ENCODE measurements at regions not wholly inside any gene's neighbourhood (a gene's known extent, or its start where the extent isn't known, plus 50 kb on each side); places are given as distances from the start of the nearest gene placed in this dataset.

DNA sequence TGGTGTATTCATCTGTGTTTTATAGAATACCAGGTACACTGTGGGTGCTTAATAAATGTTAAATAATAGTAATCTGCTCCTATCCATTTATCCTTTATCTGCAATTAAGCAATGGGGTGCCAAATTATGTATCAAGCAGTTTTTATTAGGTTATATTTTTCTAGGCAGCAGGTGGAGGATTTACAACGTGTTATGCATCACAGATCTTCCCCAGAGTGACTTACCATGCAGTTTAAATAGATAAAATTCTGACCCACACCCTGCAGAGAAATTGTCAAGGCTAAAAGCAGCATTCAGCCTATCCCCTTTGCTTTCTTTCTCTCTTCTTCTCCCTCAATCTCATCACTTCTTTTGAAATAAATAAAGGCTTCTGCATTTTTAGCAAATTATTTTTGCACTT, 306.4 kb downstream of the CXXC4 start:
- ATAC-seq (no peak), DNase-seq (no peak)
- intact Hi-C loops (cut with DNase I, micrococcal nuclease): no loop called here

DNA sequence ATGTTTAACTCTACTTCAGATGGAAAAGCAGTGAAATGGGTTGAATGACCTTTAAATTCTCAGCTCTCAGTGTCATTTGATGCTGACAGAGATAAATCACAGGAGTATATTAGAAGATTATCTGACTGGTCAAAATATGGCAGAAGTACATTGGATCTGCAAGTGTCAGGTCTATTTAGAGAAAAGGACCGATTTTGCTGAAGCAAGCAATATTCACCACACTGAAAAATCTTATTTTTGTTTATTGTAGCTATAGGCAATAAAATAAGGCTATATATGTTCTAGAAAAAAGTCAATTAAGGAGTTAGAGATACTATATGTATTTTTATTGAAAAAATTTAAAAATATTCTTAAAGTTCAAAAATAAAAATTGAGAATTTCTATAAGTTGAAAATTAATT, 325.3 kb downstream of the CXXC4 start:
- intact Hi-C loops (cut with DNase I, micrococcal nuclease): no loop called here

DNA sequence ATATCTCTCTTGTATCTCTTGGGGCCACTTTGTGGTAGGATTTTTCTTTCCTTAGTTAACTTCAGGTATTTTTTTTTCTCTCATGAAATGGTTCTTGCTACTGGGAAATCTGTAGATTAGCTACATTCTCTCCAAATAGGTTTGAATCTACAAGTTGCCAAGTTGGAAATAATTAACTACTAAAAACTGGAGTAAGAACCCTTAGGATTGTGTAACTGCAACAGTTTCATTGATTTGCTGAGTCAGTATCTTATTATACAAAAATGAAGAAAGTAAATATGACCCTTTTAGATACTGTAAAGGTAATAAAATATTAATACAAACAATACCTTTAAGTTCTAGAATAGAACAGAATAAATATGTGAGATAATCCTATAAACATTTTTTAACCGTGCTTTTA, 327.9 kb downstream of the CXXC4 start:
- no peak for ATAC-seq
- intact Hi-C loops (cut with DNase I, micrococcal nuclease): no loop called here
- DNase-seq: no peak

More for the DNA sequence above, 325.3 kb downstream of the CXXC4 start:
- DNase-seq: no peak
- ATAC-seq: no peak

- ATAC-seq (no peak), DNase-seq (no peak)
- intact Hi-C loops (cut with DNase I, micrococcal nuclease): no loop called here
Observed at GRCh38 chr4:104163820-104164219, 330.9 kb downstream of the CXXC4 start.

DNA sequence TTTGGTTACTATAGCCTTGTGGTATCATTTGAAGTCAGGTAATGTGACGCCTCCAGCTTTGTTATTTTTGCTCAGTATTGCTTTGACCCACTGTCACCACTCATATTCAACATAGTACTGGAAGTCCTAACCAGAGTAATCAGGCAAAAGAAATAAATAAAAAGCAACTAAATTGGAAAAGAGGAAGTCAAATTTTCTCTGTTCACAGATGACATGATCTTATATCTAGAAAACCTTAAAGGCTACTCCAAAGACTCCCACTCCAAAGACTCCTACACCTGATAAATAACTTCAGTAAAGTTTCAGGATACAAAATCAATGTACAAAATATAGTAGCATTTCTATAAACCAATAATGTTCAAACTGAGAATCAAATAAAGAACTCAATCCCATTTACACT, 348.6 kb downstream of the CXXC4 start:
- DNase-seq (no peak), ATAC-seq (no peak)
- intact Hi-C loops (cut with DNase I, micrococcal nuclease): no loop called here

GRCh38 chr4:104138116-104138515, 356.6 kb downstream of the CXXC4 start:
- ATAC-seq (no peak), DNase-seq (no peak)
- intact Hi-C loops (cut with DNase I, micrococcal nuclease): no loop called here

DNA sequence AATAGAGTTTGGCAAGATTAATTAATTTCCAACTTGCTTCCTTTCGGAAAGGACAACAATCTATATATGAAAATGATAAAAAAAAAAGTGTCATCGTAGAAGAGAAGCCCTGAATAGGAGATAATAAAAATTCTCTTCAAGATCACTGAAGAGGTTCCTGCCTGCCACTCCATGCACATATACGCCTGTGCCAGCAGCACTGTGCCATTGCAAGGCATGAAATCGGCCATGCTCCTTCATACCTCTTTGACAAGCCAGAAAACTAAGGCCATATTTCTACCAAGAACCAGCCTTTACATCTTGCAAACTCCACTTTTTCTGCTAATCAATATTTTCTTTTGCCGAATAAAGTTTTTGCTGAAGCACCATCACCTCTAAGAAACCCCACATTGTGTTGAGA, 365.5 kb downstream of the CXXC4 start:
- DNase-seq (no peak), ATAC-seq (peak; percentile 38)
- intact Hi-C loops (cut with DNase I, micrococcal nuclease): no loop called here

- no peak for DNase-seq
- intact Hi-C loops (cut with DNase I, micrococcal nuclease): no loop called here
Observed at GRCh38 chr4:104128850-104129213, 365.9 kb downstream of the CXXC4 start.

DNA sequence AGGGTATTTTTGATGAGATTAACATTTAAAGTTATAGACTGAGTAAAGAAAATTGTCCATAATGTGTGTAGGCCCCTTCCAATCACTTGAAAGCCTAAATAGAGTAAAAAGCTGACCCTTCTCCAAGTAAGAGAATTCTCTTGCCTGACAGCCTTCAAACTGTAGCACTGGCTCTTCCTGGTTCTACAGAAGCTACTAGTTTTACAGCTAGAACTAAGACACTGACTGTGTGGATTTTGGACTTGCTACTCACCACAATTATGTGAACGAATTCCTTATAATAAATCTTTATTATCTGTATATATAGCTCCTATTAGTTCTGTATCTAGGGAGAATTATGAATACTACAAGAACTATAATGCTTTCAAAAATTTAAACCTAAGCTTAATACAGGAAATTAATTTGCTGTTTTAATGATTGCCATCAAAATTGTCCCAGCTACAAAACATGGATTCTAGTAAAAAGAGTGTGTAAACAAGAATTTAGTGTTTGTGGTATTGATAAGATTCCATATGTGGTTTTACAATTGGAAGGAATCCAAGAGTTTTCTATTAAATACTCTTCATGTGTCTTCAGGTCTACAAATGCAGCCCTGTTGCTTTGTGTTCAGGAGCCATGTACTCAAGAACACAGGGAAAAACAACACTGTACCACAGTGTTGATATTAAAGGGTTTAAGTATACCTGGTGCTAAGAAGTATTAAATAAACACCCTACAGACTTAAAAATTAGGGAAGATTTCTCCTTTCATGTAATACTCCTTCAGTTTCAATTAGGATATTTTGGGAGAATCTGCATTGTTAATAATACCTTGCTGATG, 366.5 kb downstream of the CXXC4 start:
- intact Hi-C loops (cut with DNase I, micrococcal nuclease): no loop called here
- DNase-seq (no peak), ATAC-seq (peak; percentile 82)

More at GRCh38 chr4:104128850-104129213, 365.9 kb downstream of the CXXC4 start:
- ATAC-seq: peak; percentile 98

DNA sequence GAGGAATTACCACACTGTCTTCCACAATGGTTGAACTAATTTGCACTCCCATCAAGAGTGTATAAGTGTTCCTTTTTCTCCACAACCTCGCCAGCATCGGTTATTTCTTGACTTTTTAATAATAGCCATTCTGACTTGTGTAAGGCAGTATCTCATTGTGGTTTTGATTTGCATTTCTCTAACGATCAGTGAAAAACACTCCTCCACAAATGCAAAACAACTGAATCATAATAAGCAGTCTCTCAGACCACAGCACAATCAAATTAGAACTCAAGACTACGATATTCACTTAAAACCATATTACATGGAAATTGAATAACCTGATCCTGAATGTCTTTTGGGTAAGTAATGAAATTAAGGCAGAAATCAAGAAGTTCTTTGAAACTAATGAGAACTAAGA, 371.7 kb downstream of the CXXC4 start:
- ATAC-seq (no peak), DNase-seq (no peak)
- intact Hi-C loops (cut with DNase I, micrococcal nuclease): no loop called here

GRCh38 chr4:104117776-104118175, 376.9 kb downstream of the CXXC4 start:
- DNase-seq (no peak), ATAC-seq (no peak)
- intact Hi-C loops (cut with DNase I, micrococcal nuclease): no loop called here

GRCh38 chr4:104113850-104114249, 380.8 kb downstream of the CXXC4 start:
- no peak for DNase-seq
- intact Hi-C loops (cut with DNase I, micrococcal nuclease): no loop called here
- ATAC-seq: no peak

GRCh38 chr4:104099141-104099540, 379.4 kb upstream of the TACR3 start:
- ATAC-seq: no peak
- intact Hi-C loops (cut with DNase I, micrococcal nuclease): no loop called here
- no peak for DNase-seq

DNA sequence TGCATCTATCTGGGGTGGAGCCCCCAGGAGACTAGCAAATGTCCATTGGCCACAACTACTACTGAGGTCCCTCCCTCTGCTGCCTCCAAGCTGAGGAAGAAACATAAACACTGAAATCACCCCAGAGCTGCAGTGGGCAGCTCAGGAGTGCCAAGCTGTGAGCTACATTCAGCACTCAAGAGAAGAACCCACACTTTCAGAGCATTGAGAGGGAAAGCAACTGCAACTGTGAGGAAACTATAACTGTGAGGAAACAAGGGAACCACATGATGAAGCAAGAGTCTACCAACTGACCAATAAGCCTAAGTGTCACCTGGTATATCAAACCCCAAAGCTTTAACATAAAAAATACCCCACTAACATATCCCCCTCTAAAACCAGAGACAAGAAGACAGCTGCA, 373.5 kb upstream of the TACR3 start:
- intact Hi-C loops (cut with DNase I, micrococcal nuclease): no loop called here
- no peak for ATAC-seq
- DNase-seq: no peak

DNA sequence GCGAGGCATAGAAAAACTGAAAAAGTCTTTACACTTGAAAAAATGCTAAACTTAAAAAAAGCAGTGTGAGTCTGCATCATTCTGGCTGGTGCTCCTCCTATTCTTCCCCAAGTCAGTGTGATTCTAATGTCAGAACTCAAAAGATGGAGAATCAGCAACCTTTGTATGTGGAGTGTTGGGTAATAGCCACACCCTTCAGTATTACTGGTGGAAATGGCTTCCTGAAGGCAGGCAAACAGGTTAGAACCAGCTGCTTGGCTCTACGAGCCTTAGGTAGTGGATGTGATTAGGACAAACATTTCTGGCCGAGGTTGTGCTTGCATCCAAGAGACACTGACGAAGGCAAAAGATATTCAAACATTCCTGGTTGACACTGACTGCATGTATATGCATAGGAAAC, 353.4 kb upstream of the TACR3 start:
- intact Hi-C loops (cut with DNase I, micrococcal nuclease): no loop called here
- no peak for ATAC-seq
- DNase-seq: no peak

- no peak for DNase-seq
- ATAC-seq: no peak
- intact Hi-C loops (cut with DNase I, micrococcal nuclease): no loop called here
Observed at GRCh38 chr4:104066533-104066932, 346.7 kb upstream of the TACR3 start.

DNA sequence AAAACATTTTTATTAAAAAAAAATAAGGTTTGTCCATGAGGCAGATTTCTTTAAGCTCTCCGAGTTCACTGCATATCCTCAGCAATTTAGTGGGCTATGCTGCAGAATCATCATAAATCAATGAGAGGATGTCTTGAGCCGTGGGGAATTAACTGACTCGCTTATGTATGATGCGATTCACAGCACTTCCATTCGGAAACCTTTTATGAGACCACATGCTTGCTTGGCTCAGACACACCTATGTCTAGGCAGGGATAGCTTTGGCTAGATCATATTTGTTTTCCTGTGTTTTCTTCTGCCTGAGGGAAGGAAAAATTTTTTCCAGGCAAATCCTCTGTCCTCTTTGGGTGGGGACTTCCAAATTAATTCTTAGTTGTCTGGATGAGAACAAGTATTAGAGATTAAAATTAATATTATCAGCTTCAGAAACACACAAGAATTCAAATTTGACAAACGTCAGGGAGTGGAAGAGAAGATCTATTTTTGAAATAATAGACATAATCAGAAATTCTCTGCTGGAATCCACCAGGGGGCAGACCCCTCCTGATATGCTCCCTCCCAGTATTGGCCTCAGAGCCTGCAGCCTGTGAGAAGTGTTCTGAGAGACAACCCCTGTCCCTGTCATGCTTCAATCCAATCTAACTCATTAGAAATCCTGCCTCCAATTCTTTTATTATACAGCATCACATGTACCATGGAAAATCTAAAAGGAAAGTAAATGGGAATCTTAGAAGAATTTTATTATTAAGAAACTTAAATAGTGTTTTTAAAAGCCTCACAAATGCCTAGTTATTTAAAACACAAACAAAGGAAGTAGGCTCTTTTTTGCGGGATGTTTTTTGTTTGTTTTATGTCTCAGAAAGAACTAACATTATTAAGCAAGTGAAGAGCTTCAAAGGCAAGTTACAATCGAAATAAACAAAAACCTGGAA, 345.1 kb upstream of the TACR3 start:
- DNase-seq (peak; percentile 30 to 42), ATAC-seq (peak; percentile 67)
- intact Hi-C loops (cut with DNase I, micrococcal nuclease): no loop called here

- intact Hi-C loops (cut with DNase I, micrococcal nuclease): no loop called here
- ATAC-seq (no peak), DNase-seq (no peak)
Observed at GRCh38 chr4:104063341-104063740, 343.6 kb upstream of the TACR3 start.

- intact Hi-C loops (cut with DNase I, micrococcal nuclease): no loop called here
- ATAC-seq: no peak
Observed at GRCh38 chr4:104044369-104044768, 324.6 kb upstream of the TACR3 start.

GRCh38 chr4:104032896-104033295, 313.1 kb upstream of the TACR3 start:
- intact Hi-C loops (cut with DNase I, micrococcal nuclease): no loop called here
- DNase-seq (no peak), ATAC-seq (no peak)

More at GRCh38 chr4:104044369-104044768, 324.6 kb upstream of the TACR3 start:
- no peak for DNase-seq

All from left colon (tissue), 2 donors.